HL-60 (cell line): ENCODE measurements at regions not wholly inside any gene's neighbourhood (a gene's known extent, or its start where the extent isn't known, plus 50 kb on each side); places are given as distances from the start of the nearest gene placed in this dataset.

Experiments
- CTCF ChIP-seq: IDR thresholded peaks from one replicate; pipeline ENCODE4 v1.5.1; 2011; ENCODE audit warnings: low read length, control low read depth, inconsistent platforms; ENCODE audit not compliant: insufficient read depth
- POLR2AphosphoS5 ChIP-seq: IDR thresholded peaks from 2 replicates; pipeline ENCODE4 v1.6.1; 2012; ENCODE audit warnings: low read depth
- TF ChIP-seq, protein P1 (sequence below): IDR thresholded peaks from 2 replicates; pipeline ENCODE4 v1.6.1; 2012; ENCODE audit warnings: low read depth; ENCODE audit not compliant: insufficient replicate concordance

- TF ChIP-seq POLR2AphosphoS5 (no peak), CTCF (no peak)
- TF ChIP-seq, protein P1, sequence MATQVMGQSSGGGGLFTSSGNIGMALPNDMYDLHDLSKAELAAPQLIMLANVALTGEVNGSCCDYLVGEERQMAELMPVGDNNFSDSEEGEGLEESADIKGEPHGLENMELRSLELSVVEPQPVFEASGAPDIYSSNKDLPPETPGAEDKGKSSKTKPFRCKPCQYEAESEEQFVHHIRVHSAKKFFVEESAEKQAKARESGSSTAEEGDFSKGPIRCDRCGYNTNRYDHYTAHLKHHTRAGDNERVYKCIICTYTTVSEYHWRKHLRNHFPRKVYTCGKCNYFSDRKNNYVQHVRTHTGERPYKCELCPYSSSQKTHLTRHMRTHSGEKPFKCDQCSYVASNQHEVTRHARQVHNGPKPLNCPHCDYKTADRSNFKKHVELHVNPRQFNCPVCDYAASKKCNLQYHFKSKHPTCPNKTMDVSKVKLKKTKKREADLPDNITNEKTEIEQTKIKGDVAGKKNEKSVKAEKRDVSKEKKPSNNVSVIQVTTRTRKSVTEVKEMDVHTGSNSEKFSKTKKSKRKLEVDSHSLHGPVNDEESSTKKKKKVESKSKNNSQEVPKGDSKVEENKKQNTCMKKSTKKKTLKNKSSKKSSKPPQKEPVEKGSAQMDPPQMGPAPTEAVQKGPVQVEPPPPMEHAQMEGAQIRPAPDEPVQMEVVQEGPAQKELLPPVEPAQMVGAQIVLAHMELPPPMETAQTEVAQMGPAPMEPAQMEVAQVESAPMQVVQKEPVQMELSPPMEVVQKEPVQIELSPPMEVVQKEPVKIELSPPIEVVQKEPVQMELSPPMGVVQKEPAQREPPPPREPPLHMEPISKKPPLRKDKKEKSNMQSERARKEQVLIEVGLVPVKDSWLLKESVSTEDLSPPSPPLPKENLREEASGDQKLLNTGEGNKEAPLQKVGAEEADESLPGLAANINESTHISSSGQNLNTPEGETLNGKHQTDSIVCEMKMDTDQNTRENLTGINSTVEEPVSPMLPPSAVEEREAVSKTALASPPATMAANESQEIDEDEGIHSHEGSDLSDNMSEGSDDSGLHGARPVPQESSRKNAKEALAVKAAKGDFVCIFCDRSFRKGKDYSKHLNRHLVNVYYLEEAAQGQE: no peak
Observed at GRCh38 chr9:73229543-73229942, 77.9 kb downstream of the ANXA1 start.
